ENCODE measurements at regions not wholly inside any gene's neighbourhood (a gene's known extent, or its start where the extent isn't known, plus 50 kb on each side); places are given as distances from the start of the nearest gene placed in this dataset.

GRCh38 chr1:87568911-87569310 lies 240.2 kb downstream of the LMO4 start:
- DNase-seq, result no peak

DNA sequence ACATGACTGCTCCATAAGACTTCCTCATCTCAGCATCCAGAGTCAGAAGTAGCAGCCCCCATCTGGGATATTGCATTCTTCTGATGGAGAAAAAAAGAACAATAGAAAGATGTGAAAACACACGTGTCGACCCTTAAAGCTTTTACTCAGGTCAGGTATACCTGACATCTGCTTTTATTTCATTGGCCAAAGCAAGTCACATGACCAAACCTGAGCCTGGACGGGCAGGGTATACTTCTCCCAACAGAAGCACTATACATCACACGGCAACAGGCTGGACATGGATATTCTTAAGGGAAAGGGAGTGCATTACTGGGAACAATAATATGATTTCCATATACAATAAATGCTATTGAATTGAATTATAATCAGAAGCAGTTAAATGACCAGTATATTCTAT lies 243.3 kb downstream of the LMO4 start:
- no peak for DNase-seq

DNA sequence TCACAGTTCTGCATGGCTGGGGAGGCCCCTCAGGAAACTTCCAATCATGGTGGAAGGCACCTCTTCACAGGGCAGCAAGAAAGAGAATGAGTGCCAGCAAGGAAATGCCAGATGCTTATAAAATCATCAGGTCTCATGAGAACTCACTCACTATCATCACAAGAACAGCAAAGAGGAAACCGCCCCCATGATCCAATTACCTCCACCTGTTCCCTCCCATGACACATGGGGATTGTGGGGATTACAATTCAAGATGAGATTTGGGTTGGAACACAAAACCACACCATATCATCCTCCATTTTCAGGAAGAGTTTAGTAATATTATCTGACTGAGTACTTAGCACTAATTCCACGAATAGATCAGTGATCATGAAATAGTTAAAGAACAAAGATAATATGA lies 244.2 kb downstream of the LMO4 start:
- no peak for DNase-seq

- no peak for DNase-seq
Measured at GRCh38 chr1:87575528-87575927, 246.8 kb downstream of the LMO4 start.

DNA sequence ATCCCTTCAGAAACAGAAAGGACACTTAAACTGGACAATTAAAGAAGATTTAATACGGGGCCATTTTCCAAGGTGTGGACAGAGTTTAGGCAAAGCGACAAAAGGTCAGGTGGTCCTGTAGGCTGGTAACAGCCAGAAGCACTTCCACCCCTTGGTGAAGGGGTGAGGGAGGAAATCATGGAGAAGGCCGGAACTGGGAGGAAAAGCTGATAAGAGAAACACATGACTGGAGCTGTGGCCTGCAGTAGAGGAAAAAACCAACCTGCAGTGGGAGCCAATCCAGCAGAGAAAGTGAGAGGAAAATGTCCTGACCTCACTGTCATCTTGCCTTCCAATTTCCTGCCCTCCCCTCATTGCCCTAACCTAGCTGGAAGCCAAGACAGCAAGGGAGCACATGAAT lies 249.8 kb downstream of the LMO4 start:
- no peak for DNase-seq

DNA sequence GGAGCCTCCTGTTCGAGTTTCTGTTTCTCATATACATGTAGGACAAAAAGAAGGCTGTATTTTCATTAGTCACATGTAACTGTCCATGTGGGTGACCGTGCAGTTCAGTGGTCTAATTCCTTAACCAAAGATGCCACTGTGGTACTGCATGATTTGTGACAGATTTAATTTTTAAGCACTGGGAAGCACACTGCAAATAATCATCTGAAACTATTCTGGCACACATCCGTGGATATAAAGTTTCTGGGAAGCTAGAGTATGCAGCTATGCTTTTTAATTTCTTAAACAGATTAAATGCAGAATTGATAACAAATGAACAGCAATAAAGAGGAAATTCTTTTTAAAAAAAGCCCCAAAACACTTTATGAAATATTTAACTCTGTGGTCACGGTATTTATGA lies 254.8 kb downstream of the LMO4 start:
- DNase-seq, result no peak

- no peak for DNase-seq
Measured at GRCh38 chr1:87584586-87584985, 255.9 kb downstream of the LMO4 start.

- DNase-seq, result no peak
Measured at GRCh38 chr1:87586501-87586900, 257.8 kb downstream of the LMO4 start.

DNA sequence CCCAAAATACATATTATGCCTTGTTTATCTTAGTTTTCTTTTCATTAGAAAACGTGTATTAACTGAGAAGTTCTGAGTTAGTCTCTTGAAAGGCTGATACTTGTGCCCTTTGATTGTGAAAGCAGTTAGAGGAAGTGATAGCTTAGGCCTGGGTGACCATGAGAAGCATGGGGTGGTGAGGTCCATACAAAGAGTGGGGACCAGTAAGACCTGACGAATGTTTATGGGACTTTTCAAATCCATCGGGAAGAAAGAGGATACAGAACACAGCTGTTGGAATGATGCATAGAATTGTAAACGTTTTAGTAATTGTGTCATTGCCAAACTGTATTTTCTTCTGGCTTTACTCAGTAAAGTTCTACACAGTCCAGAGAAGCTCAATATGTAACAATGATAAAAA lies 259.8 kb downstream of the LMO4 start:
- DNase-seq, result no peak

DNA sequence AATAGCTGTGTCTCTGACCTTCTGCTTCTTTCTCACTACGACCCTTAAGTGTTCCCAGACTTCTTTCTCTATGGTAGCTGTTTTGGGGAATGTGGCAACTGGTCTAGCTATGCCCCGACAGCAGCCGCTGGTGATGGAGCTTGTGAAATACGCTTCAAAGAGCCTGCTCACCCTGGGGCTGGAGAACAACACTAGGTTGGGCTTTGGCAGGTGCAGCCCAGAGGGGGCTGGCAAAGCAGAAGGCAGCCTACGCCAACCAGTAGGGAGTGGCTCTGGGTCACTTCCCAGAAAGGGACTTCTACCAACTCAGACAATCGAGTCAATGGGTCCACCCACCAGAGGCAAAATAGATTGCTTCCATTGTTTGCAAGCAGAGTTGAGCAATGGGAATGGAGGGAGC lies 262.8 kb downstream of the LMO4 start:
- no peak for DNase-seq

GRCh38 chr1:87592156-87592555 lies 263.5 kb downstream of the LMO4 start:
- DNase-seq, result no peak

DNA sequence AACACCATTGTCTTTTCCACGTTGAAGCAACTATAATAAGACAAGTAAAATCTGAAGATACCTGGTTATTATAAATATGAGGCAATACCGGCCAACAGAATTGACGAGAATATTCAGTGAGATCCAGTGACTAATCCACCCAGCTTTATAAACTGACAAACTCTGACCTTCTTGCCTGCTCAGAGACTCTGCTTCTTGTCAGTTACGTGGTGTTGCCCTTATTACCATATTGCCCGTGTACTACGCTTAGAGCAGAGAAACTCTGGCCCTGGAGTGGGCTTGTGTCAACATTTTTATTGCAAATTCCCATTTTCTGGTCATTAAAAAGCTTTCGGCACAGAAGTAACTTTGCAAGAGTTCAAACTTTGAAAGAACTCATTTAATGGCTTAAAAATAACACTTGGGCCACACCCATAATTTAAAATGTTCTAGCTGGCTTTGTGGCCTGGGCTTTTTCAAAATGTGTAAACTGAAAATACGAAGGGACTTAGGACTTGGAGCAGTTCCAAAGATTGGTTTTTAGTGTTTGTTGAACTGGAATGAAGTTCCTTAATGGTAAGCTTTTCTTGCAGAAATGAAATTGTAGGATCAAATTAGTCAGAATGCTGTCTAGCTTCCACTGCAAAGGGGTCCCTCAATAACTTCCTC lies 266.2 kb downstream of the LMO4 start:
- no peak for DNase-seq

DNA sequence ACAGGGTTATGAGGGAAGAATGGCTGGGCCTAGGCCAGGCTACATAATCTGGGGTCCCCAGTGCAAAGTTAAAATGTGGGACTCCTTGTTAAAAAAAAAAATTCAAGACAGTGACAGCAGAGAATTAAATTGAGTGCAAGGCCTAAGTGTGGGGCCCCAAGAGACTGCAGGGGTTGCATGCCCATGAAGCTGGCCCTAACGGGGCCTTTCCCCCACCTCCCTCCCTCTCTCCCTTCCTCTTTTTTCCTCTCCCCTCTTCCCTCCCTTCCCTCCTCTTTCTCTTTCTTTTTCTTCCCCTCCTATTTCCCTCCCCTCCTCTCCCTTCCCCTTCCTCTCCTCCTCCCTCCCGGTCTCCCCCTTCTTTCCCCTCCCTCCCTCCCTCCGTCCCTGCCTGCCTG lies 266.7 kb downstream of the LMO4 start:
- DNase-seq, result no peak

DNA sequence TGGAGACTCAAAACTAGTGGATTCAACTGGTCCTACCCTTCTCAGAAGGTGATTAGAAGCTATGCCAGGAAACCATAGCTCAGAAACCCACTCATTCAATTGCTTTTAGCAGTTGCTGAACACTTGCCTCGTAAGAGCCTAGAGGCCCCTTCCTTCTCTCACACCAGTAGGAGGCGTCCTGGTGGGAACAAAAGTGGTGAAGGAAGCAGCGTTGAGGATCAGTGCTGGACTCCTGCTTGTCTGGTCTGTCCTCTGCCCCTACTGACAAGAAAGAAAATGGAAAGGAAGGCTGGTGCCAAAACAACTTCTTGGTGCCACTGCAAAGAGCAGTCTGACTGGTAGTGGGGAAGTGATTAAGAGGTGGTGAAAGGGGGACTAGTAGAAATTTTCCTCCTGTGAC lies 269.7 kb downstream of the LMO4 start:
- DNase-seq, result no peak

GRCh38 chr1:87599569-87599968 lies 270.9 kb downstream of the LMO4 start:
- DNase-seq, result no peak

- DNase-seq, result peak in 1 of 2 experiments; percentile 25
Measured at GRCh38 chr1:87600055-87600850, 271.6 kb downstream of the LMO4 start.

GRCh38 chr1:87600854-87601253 lies 272.2 kb downstream of the LMO4 start:
- DNase-seq, result no peak

- DNase-seq, result no peak
Measured at GRCh38 chr1:87603626-87604025, 274.9 kb downstream of the LMO4 start.

DNA sequence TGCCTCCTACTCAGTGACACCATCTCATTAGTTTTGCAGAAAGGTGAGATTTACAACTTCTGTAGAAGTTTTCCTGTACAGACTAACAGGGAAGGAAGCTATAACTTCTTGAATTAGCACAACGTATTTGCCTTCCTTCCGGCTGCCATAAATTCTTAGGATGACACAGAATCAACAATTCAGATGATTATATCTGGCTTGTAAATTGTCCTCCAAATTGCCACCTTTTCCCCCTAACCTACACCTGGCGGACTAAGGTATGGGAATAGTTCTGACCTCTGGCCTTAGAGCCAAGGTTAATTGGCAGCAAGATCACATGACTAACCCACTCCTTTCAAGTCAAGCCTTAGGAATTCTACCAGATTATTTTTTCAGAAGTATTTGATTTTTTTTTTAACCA lies 284.3 kb downstream of the LMO4 start:
- no peak for DNase-seq

DNA sequence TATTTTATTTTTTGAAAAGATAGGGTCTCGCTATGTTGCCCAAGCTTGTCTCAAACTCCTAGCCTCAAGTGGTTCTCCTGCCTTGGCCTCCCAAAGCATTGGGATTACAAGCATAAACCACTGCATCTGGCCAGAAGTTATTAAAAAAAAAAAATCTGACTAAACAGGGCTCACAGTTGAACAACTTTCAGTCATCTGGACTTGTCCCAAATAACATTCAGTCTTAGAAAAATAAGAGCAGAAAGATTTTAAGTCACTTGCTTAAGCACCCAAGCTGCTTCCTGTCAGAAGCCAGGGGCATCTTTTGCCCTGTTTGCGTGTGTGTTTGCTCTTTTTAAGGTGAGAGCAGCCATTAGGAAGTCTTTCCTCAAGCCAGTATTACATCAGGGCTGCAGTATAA lies 286.8 kb downstream of the LMO4 start:
- DNase-seq, result no peak

- DNase-seq, result no peak
Measured at GRCh38 chr1:87615901-87616300, 287.2 kb downstream of the LMO4 start.

GRCh38 chr1:87620807-87621206 lies 292.1 kb downstream of the LMO4 start:
- DNase-seq, result no peak

GRCh38 chr1:87629673-87630072 lies 301.0 kb downstream of the LMO4 start:
- no peak for DNase-seq

DNA sequence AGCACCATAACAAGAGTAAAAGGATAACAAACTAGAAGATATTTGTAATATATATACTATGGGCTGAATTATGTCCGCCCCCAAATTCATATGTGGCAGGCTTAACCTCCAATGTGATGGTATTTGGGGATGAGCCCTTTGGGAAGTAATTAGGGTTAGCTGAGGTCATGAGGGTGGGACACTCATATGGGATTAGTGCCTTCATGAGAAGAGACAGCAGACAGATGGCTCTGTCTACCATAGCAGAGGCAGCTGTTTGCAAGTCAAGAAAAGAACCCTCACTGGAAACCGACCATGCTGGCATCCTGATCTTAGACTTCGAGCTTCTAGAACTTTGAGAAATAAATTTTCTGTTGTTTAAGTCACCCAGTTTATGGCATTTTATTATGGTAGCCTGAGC lies 303.6 kb downstream of the LMO4 start:
- no peak for DNase-seq
